ENCODE measurements at regions not wholly inside any gene's neighbourhood (a gene's known extent, or its start where the extent isn't known, plus 50 kb on each side); places are given as distances from the start of the nearest gene placed in this dataset.

GRCh38 chr18:56461151-56461550 lies 177.2 kb downstream of the TXNL1 start:
- H3K14ac ChIP-seq (ENCODE audit: insufficient read length): no peak overlapping the region
- no peak overlapping the region for H3K4ac ChIP-seq (replicated peaks; ENCODE audit: insufficient read length, low read depth, low read length)
- H3K79me2 ChIP-seq (ENCODE audit: control insufficient read depth in 1 of 2, insufficient read depth in 2 of 2, low read length in 2 of 2): no peaks in the 10 kb centered on the region
- peaks cover 0 to 1% (median 0%) of the 10 kb centered on the region in 4 experiments; a peak in 1 of 7 replicates for H3K27me3 ChIP-seq (replicated peaks in 1 of 4; ENCODE audit: control insufficient read depth in 3 of 4, extremely low read depth in 1 of 4, insufficient read depth in 3 of 4, low read length in 3 of 4)
- H4K8ac ChIP-seq (ENCODE audit: extremely low read depth, insufficient read depth, low read length): no peak overlapping the region
- no peak overlapping the region for H3K18ac ChIP-seq (ENCODE audit: extremely low read depth, low read length)
- H2BK120ac ChIP-seq (replicated peaks; ENCODE audit: low read depth, low read length): no peak overlapping the region
- no peak overlapping the region for H4K91ac ChIP-seq (replicated peaks; ENCODE audit: insufficient read length, low read length)
- H3K23ac ChIP-seq (ENCODE audit: insufficient read length): no peak overlapping the region
- H2AK5ac ChIP-seq (ENCODE audit: low read depth, low read length): no peak overlapping the region
- H2BK15ac ChIP-seq (ENCODE audit: low read length): no peak overlapping the region
- no peak overlapping the region for H3K4me2 ChIP-seq (ENCODE audit: insufficient read depth in 1 of 2, low read depth in 2 of 2, low read length in 2 of 2)
- H2AFZ ChIP-seq (ENCODE audit: low read length): no peak overlapping the region
- H2BK5ac ChIP-seq (ENCODE audit: low read depth, low read length): no peak overlapping the region
- CTCF ChIA-PET (ENCODE audit: partially characterized antibody): interaction anchor here (1.0 to 1.1 kb wide), 2 partner anchors 11 to 122 kb away, joined by 3 read pairs; no protein-coding TSS in a partner anchor
- no peaks in the 10 kb centered on the region for H3K23me2 ChIP-seq (ENCODE audit: low read depth, low read length)
- no peak overlapping the region for H3K4me3 ChIP-seq (ENCODE audit: extremely low read depth in 1 of 4, insufficient read depth in 2 of 4, low read depth in 3 of 4, low read length in 4 of 4)
- no peaks in the 10 kb centered on the region for H3K4me1 ChIP-seq (replicated peaks in 1 of 4; ENCODE audit: control insufficient read depth in 3 of 4, insufficient read depth in 4 of 4, low read length in 3 of 4)
- no peak overlapping the region for H4K5ac ChIP-seq (ENCODE audit: insufficient read length, low read depth, low read length)
- H3K36me3 ChIP-seq (ENCODE audit: control insufficient read depth in 2 of 4, insufficient read depth in 4 of 4, low read length in 3 of 4): peaks cover 0 to 3% (median 0%) of the 10 kb centered on the region in 4 experiments; a peak in 2 of 8 replicates
- 89% methylated on average over 1 of the region's 1 CpG; no CpG with 5 or more reads in 1 of the 2 experiments for WGBS, 2 experiments (ENCODE audit: extremely low coverage in 1 of 2, insufficient coverage in 1 of 2, insufficient read length in 1 of 2, insufficient replicate concordance in 2 of 2, low coverage in 1 of 2, low lambda C conversion rate in 2 of 2, missing lambda C conversion rate in 1 of 2)
- H2BK12ac ChIP-seq (ENCODE audit: low read depth, low read length): no peak overlapping the region
- H3K9me3 ChIP-seq (ENCODE audit: insufficient read depth in 2 of 2, low read depth in 1 of 2, low read length in 1 of 2): peaks cover 20% of the 10 kb centered on the region in 2 experiments; a peak in 3 of 4 replicates
- POLR2A ChIA-PET (ENCODE audit: partially characterized antibody): no interaction called here
- no peak overlapping the region for H3K27ac ChIP-seq (ENCODE audit: low read depth, low read length)
- no peak for FAIRE-seq
- TF ChIP-seq ATF3 (IDR thresholded peaks at IDR 0.05; ENCODE audit: insufficient read depth, low read depth, low read length) (no peak), ASH2L (IDR thresholded peaks at IDR 0.05; ENCODE audit: low read length) (no peak), TCF12 (IDR thresholded peaks at IDR 0.05; ENCODE audit: low read depth, low read length) (no peak), SP2 (IDR thresholded peaks at IDR 0.05; ENCODE audit: low read length) (no peak), EGR1 (IDR thresholded peaks at IDR 0.05; ENCODE audit: borderline replicate concordance, low read depth, low read length) (no peak), HDAC6 (IDR thresholded peaks at IDR 0.05; ENCODE audit: low read depth, low read length) (no peak), E2F6 (IDR thresholded peaks at IDR 0.05) (no peak), CTBP2 (IDR thresholded peaks at IDR 0.05; ENCODE audit: borderline replicate concordance, insufficient read depth, insufficient read length, low read length) (no peak), TEAD4 (IDR thresholded peaks at IDR 0.05; ENCODE audit: low read depth, low read length) (no peak), SAP30 (IDR thresholded peaks at IDR 0.05; ENCODE audit: insufficient read depth, insufficient replicate concordance, low read length) (no peak)
- no peak overlapping the region for H3K9ac ChIP-seq (replicated peaks in 1 of 4; ENCODE audit: extremely low read depth in 1 of 4, low read depth in 3 of 4, low read length in 3 of 4)
- no peaks in the 10 kb centered on the region for H3K79me1 ChIP-seq (ENCODE audit: low read depth, low read length)
- no peaks in the 10 kb centered on the region for H4K20me1 ChIP-seq (replicated peaks in 1 of 2; ENCODE audit: control insufficient read depth in 1 of 2, insufficient read depth in 2 of 2, low read length in 2 of 2)
- no peak for DNase-seq (ENCODE audit: low read depth in 1 of 2, low spot score in 2 of 2)
- no peak overlapping the region for H3K56ac ChIP-seq (replicated peaks; ENCODE audit: insufficient read length, low read depth, low read length)
- no peak overlapping the region for H2BK20ac ChIP-seq (ENCODE audit: low read length)

Data from H1 (cell line).